Parathyroid adenoma (tissue), 2 donors: ENCODE measurements at regions not wholly inside any gene's neighbourhood (a gene's known extent, or its start where the extent isn't known, plus 50 kb on each side); places are given as distances from the start of the nearest gene placed in this dataset.

ENCODE experiments used
- H2AFZ ChIP-seq: fragments of 300-600 bp; sonication (generic); one replicate; pipeline ENCODE4 v1.7.0; 2017; ENCODE audit warnings: antibody characterized with exemption, mild to moderate bottlenecking
- H3K27ac ChIP-seq: fragments of 300-600 bp; sonication (generic); one replicate; pipeline ENCODE4 v1.7.0; 2017
- H3K27me3 ChIP-seq: fragments of 300-600 bp; sonication (generic); one replicate; pipeline ENCODE4 v1.7.0; 2017; ENCODE audit warnings: low read length; ENCODE audit not compliant: control insufficient read depth, insufficient read depth
- H3K36me3 ChIP-seq: fragments of 300-600 bp; sonication (generic); one replicate; pipeline ENCODE4 v1.7.0; 2017; ENCODE audit warnings: low read length; ENCODE audit not compliant: control insufficient read depth, insufficient read depth
- H3K4me1 ChIP-seq: fragments of 300-600 bp; sonication (generic); one replicate; pipeline ENCODE4 v1.7.0; 2017; ENCODE audit warnings: control low read depth
- H3K4me2 ChIP-seq: fragments of 300-600 bp; sonication (generic); one replicate; pipeline ENCODE4 v1.7.0; 2017; ENCODE audit warnings: low read length
- H3K4me3 ChIP-seq: fragments of 300-600 bp; sonication (generic); one replicate; pipeline ENCODE4 v1.7.0; 2017; ENCODE audit warnings: low read depth, low read length
- H3K79me2 ChIP-seq: fragments of 300-600 bp; sonication (generic); one replicate; pipeline ENCODE4 v1.7.0; 2017; ENCODE audit warnings: control low read depth
- H3K9ac ChIP-seq: fragments of 300-600 bp; sonication (generic); one replicate; pipeline ENCODE4 v1.7.0; 2017; ENCODE audit warnings: mild to moderate bottlenecking
- H3K9me3 ChIP-seq: fragments of 300-600 bp; sonication (generic); one replicate; pipeline ENCODE4 v1.7.0; 2017; ENCODE audit warnings: low read length; ENCODE audit not compliant: control insufficient read depth
- CTCF ChIP-seq: fragments of 300-600 bp; sonication (generic); IDR thresholded peaks from one replicate; pipeline ENCODE4 v1.7.0; 2017; ENCODE audit warnings: antibody characterized with exemption, mild to moderate bottlenecking
- donor health status: primary hyperparathyroidism.

- Histone ChIP-seq H2AFZ (no peak overlapping the region), H3K79me2 (no peaks in the 10 kb centered on the region), H3K4me3 (no peak overlapping the region), H3K27me3 (no peaks in the 10 kb centered on the region), H3K4me2 (no peak overlapping the region), H3K27ac (no peak overlapping the region), H3K9me3 (no peaks in the 10 kb centered on the region), H3K9ac (no peak overlapping the region), H3K36me3 (no peaks in the 10 kb centered on the region), H3K4me1 (no peaks in the 10 kb centered on the region)
- TF ChIP-seq CTCF = no peak
Measured at GRCh38 chr3:101043687-101044078, 50.5 kb upstream of the ABI3BP start.

GRCh38 chr3:101042996-101043686 is 49.9 kb upstream of the ABI3BP start:
- Histone ChIP-seq H3K4me1 (no peaks in the 10 kb centered on the region), H3K4me3 (no peak overlapping the region), H3K4me2 (no peak overlapping the region), H3K27me3 (no peaks in the 10 kb centered on the region), H3K27ac (no peak overlapping the region), H2AFZ (no peak overlapping the region), H3K79me2 (no peaks in the 10 kb centered on the region), H3K9me3 (no peaks in the 10 kb centered on the region), H3K9ac (no peak overlapping the region), H3K36me3 (no peaks in the 10 kb centered on the region)
- TF ChIP-seq CTCF = no peak
